Fibroblast of skin of right quadriceps (primary cell): ENCODE measurements at regions not wholly inside any gene's neighbourhood (a gene's known extent, or its start where the extent isn't known, plus 50 kb on each side); places are given as distances from the start of the nearest gene placed in this dataset.
A peak's percentile ranks its signal among the peaks of the same experiment; 100 is the strongest.

Source experiments
- DNase-seq: peaks from one replicate; pipeline ENCODE4 v3.0.0-alpha.2; 2013

GRCh38 chr7:4616116-4616515 lies 66.0 kb upstream of the FOXK1 start:
- DNase-seq = no peak

- DNase-seq = peak; percentile 24
Measured at GRCh38 chr7:4621396-4621795, 60.7 kb upstream of the FOXK1 start.

GRCh38 chr7:4626318-4626845 lies 55.7 kb upstream of the FOXK1 start:
- no peak for DNase-seq

- peak; percentile 61 for DNase-seq
Measured at GRCh38 chr7:4629287-4629895, 52.7 kb upstream of the FOXK1 start.

GRCh38 chr7:4631380-4632179 lies 50.5 kb upstream of the FOXK1 start:
- DNase-seq = peak; percentile 90
